Right lobe of liver (tissue), 4 donors: ENCODE measurements at regions not wholly inside any gene's neighbourhood (a gene's known extent, or its start where the extent isn't known, plus 50 kb on each side); places are given as distances from the start of the nearest gene placed in this dataset.

Source experiments
- POLR2A ChIP-seq: fragments of 450-650 bp; IDR thresholded peaks from one replicate; pipeline ENCODE4 v1.6.1; 2017; ENCODE audit warnings: antibody characterized with exemption, mild to moderate bottlenecking
- TF ChIP-seq, protein P1 (sequence below), 4 donors: fragments of 200-600 bp in 3 of 4; fragments of 450-650 bp in 1 of 4; IDR thresholded peaks; one replicate each; pipeline versions ENCODE4 v1.5.1 to v1.8.0; 2016 to 2022; ENCODE audit warnings: antibody characterized with exemption in 4 of 4, mild to moderate bottlenecking in 2 of 4
- donor health status: DM: no; HTN: no; CAD: no.
- donor health status: DM: no; HTN: no; CAD: no.
- donor health status: DM: no; HTN: yes; CAD: no.

DNA sequence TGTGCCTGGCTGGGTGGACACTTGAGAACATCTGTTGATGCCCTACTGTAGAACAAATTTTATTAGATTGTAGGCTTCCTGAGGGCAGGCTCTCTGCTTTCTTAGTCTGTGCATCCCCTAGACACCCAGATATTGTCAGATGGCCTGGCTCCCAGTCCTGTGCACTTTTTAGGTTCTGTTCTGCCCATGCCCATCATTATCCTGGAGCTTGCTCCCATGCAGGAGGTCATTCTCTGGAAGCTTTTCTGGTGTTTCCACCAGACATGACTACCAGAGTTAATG is 213.3 kb downstream of the MYCN start:
- no peak for TF ChIP-seq POLR2A
- TF ChIP-seq, protein P1, sequence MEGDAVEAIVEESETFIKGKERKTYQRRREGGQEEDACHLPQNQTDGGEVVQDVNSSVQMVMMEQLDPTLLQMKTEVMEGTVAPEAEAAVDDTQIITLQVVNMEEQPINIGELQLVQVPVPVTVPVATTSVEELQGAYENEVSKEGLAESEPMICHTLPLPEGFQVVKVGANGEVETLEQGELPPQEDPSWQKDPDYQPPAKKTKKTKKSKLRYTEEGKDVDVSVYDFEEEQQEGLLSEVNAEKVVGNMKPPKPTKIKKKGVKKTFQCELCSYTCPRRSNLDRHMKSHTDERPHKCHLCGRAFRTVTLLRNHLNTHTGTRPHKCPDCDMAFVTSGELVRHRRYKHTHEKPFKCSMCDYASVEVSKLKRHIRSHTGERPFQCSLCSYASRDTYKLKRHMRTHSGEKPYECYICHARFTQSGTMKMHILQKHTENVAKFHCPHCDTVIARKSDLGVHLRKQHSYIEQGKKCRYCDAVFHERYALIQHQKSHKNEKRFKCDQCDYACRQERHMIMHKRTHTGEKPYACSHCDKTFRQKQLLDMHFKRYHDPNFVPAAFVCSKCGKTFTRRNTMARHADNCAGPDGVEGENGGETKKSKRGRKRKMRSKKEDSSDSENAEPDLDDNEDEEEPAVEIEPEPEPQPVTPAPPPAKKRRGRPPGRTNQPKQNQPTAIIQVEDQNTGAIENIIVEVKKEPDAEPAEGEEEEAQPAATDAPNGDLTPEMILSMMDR (IDR thresholded peaks at IDR 0.05) = no peak
